ENCODE measurements at regions not wholly inside any gene's neighbourhood (a gene's known extent, or its start where the extent isn't known, plus 50 kb on each side); places are given as distances from the start of the nearest gene placed in this dataset.

DNA sequence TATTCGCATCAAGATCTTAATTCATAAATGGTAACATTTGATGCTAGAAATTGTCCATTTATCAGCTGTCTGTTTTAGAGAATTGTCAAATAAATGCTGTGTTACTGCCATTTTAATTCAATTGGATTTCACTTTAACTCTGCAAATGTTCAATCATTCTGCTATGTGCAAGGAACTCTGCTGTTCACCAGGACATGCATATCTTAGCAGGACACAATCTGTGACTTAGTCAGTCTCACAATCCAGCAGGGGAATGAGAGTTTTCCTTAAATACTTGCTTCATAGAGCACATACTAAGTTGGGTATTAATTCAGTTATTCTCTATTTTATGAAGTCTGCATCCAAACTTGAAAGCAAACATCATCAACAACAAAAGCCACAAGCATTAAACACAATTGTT, 488.7 kb upstream of the MEF2C start:
- no peak overlapping the region for H3K4me2 ChIP-seq (ENCODE audit: low read length)
- H3K36me3 ChIP-seq (ENCODE audit: insufficient read depth, low read length) = no peaks in the 10 kb centered on the region
- H3K27ac ChIP-seq (ENCODE audit: low read length) = no peak overlapping the region
- no peaks in the 10 kb centered on the region for H4K20me1 ChIP-seq (ENCODE audit: insufficient read depth)
- H3K79me2 ChIP-seq (replicated peaks; ENCODE audit: insufficient read depth, low read length) = no peaks in the 10 kb centered on the region
- no peaks in the 10 kb centered on the region for H3F3A ChIP-seq (ENCODE audit: insufficient read depth, low read length, poor library complexity, severe bottlenecking)
- no peak for TF ChIP-seq CTCF (IDR thresholded peaks at IDR 0.05; ENCODE audit: poor library complexity, severe bottlenecking)
- TF ChIP-seq TAF1 (IDR thresholded peaks at IDR 0.05; ENCODE audit: low read depth) = no peak
- TF ChIP-seq MXI1 (conservative IDR thresholded peaks at IDR 0.05; ENCODE audit: poor library complexity, severe bottlenecking) = no peak
- TF ChIP-seq, protein P1, sequence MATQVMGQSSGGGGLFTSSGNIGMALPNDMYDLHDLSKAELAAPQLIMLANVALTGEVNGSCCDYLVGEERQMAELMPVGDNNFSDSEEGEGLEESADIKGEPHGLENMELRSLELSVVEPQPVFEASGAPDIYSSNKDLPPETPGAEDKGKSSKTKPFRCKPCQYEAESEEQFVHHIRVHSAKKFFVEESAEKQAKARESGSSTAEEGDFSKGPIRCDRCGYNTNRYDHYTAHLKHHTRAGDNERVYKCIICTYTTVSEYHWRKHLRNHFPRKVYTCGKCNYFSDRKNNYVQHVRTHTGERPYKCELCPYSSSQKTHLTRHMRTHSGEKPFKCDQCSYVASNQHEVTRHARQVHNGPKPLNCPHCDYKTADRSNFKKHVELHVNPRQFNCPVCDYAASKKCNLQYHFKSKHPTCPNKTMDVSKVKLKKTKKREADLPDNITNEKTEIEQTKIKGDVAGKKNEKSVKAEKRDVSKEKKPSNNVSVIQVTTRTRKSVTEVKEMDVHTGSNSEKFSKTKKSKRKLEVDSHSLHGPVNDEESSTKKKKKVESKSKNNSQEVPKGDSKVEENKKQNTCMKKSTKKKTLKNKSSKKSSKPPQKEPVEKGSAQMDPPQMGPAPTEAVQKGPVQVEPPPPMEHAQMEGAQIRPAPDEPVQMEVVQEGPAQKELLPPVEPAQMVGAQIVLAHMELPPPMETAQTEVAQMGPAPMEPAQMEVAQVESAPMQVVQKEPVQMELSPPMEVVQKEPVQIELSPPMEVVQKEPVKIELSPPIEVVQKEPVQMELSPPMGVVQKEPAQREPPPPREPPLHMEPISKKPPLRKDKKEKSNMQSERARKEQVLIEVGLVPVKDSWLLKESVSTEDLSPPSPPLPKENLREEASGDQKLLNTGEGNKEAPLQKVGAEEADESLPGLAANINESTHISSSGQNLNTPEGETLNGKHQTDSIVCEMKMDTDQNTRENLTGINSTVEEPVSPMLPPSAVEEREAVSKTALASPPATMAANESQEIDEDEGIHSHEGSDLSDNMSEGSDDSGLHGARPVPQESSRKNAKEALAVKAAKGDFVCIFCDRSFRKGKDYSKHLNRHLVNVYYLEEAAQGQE (IDR thresholded peaks at IDR 0.05; ENCODE audit: borderline replicate concordance) = no peak
- TF ChIP-seq RAD21 (conservative IDR thresholded peaks at IDR 0.05) = no peak
- TF ChIP-seq EZH2 (IDR thresholded peaks at IDR 0.05; ENCODE audit: borderline replicate concordance, insufficient read depth, low read length, poor library complexity, severe bottlenecking) = no peak
- TF ChIP-seq EP300 (conservative IDR thresholded peaks at IDR 0.05; ENCODE audit: poor library complexity, severe bottlenecking) = no peak
- TF ChIP-seq SMC3 (conservative IDR thresholded peaks at IDR 0.05; ENCODE audit: poor library complexity) = no peak
- no peak for TF ChIP-seq POLR2AphosphoS5 (IDR thresholded peaks at IDR 0.05)
- no peaks in the 10 kb centered on the region for H3K9me3 ChIP-seq (ENCODE audit: low read length)
- H3K27me3 ChIP-seq (ENCODE audit: insufficient read depth, low read depth, low read length) = no peaks in the 10 kb centered on the region
- H3K9ac ChIP-seq (ENCODE audit: low read length) = no peak overlapping the region
- no peaks in the 10 kb centered on the region for H3K9me2 ChIP-seq (ENCODE audit: insufficient read depth, low read length)
- no peak overlapping the region for H3K4me3 ChIP-seq (ENCODE audit: low read length)
- H2AFZ ChIP-seq (ENCODE audit: low read depth, low read length) = no peak overlapping the region

DNA sequence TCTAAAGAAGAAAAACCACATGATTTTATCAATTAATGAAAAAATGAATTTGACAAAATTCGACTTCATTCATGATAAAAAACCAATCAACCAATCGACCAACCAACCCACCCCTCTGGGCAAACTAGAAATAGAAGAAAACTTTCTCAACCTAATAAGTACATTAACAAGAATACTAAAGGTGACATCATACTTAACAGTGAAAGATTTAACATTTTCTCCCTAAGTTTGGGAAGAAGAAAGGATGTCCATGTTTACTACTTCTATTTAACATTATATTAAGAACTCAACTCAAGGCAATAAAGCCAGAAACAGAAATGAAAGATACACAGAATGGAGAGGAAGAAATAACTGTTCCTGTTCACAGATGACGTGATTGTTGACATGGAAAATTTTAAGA, 476.1 kb upstream of the MEF2C start:
- H3F3A ChIP-seq (ENCODE audit: insufficient read depth, low read length, poor library complexity, severe bottlenecking) = no peaks in the 10 kb centered on the region
- H3K4me2 ChIP-seq (ENCODE audit: low read length) = no peak overlapping the region
- H3K27ac ChIP-seq (ENCODE audit: low read length) = no peak overlapping the region
- TF ChIP-seq TAF1 (IDR thresholded peaks at IDR 0.05; ENCODE audit: low read depth) (no peak), EZH2 (IDR thresholded peaks at IDR 0.05; ENCODE audit: borderline replicate concordance, insufficient read depth, low read length, poor library complexity, severe bottlenecking) (no peak), RAD21 (conservative IDR thresholded peaks at IDR 0.05) (no peak), EP300 (conservative IDR thresholded peaks at IDR 0.05; ENCODE audit: poor library complexity, severe bottlenecking) (no peak), MXI1 (conservative IDR thresholded peaks at IDR 0.05; ENCODE audit: poor library complexity, severe bottlenecking) (no peak)
- TF ChIP-seq, protein P1 (IDR thresholded peaks at IDR 0.05; ENCODE audit: borderline replicate concordance) = no peak
- no peaks in the 10 kb centered on the region for H3K27me3 ChIP-seq (ENCODE audit: insufficient read depth, low read depth, low read length)
- H3K9me3 ChIP-seq (ENCODE audit: low read length) = no peaks in the 10 kb centered on the region
- H3K36me3 ChIP-seq (ENCODE audit: insufficient read depth, low read length) = no peaks in the 10 kb centered on the region
- H3K9ac ChIP-seq (ENCODE audit: low read length) = no peak overlapping the region
- no peaks in the 10 kb centered on the region for H3K9me2 ChIP-seq (ENCODE audit: insufficient read depth, low read length)
- no peaks in the 10 kb centered on the region for H4K20me1 ChIP-seq (ENCODE audit: insufficient read depth)
- no peaks in the 10 kb centered on the region for H3K79me2 ChIP-seq (replicated peaks; ENCODE audit: insufficient read depth, low read length)
- H2AFZ ChIP-seq (ENCODE audit: low read depth, low read length) = no peak overlapping the region
- no peak overlapping the region for H3K4me3 ChIP-seq (ENCODE audit: low read length)

All from neural cell (in vitro differentiated cells).